ENCODE measurements at regions not wholly inside any gene's neighbourhood (a gene's known extent, or its start where the extent isn't known, plus 50 kb on each side); places are given as distances from the start of the nearest gene placed in this dataset.
"Not testable (repeated sequence)": the region's sequence is repeated elsewhere in the genome, so short reads cannot be mapped to it uniquely, and the experiment has no call there.

- DNase-seq = no peak
Measured at GRCh38 chr13:111562716-111563115, 242.3 kb downstream of the TEX29 start.

- DNase-seq = no peak
Measured at GRCh38 chr13:111564606-111565005, 244.2 kb downstream of the TEX29 start.

DNA sequence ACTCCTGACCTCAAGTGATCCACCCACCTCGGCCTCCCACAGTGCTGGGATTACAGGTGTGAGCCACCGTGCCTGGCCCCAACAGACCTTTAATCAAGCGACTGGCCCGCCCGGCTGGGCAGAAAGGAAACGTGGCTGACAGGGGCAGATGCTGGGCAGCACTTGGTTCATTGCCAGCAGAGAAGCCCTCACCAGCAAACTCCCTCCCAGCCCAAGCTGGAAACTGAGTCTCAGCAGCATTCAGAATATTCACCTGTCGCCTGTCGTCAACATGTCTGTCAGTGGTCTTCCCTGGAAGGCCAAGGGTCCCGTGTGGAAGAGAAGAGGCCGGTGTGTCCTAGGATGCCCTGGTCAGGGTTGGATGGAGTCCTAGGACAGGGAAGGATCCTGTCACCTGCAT, 245.0 kb downstream of the TEX29 start:
- no peak for DNase-seq

- no peak for DNase-seq
Measured at GRCh38 chr13:111566567-111566966, 246.1 kb downstream of the TEX29 start.

- no peak for DNase-seq
Measured at GRCh38 chr13:111567637-111568036, 247.2 kb downstream of the TEX29 start.

- no peak for DNase-seq
Measured at GRCh38 chr13:111568290-111568689, 247.8 kb downstream of the TEX29 start.

DNA sequence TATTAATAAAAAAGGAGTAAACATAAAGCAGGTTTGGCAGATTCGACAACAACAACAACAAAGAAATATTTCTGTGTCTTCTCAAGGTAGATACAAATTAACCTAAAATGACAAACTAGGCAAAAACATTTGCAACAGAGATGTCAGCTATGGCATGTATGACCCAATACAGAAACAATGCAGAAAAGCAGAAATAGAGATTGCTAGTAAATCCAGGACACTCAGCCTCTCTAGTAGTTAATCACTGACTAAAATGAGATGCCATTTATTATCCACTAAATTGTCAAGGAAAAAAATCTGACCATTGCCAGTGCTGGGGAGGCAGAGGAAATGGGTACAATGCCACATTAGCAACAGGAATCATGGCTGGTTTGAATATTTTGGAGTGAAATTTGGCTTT, 250.5 kb downstream of the TEX29 start:
- DNase-seq = no peak

- peak; percentile 94 for DNase-seq
Measured at GRCh38 chr13:111572956-111573761, 252.7 kb downstream of the TEX29 start.

GRCh38 chr13:111573801-111574200, 253.4 kb downstream of the TEX29 start:
- DNase-seq = no peak

GRCh38 chr13:111575276-111575675, 254.8 kb downstream of the TEX29 start:
- DNase-seq = no peak

DNA sequence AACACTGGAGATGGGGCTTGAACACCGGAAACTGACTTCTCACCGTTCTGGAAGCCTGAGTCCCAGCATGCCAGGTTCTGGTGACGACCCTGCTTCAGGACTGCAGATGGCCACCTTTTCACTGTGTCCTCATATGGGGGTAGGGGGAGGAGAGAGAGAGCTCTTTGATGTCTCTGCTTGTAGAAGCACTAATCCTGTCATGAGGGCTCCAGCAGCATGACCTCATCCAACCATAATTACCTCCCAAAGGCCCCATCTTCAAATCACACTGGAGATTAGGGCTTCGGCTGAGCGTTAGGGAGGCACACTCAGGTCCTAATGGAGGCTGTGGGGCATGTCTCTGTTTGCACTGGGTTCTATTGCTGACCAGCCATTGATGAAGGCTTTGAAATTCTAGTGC, 255.3 kb downstream of the TEX29 start:
- no peak for DNase-seq

DNA sequence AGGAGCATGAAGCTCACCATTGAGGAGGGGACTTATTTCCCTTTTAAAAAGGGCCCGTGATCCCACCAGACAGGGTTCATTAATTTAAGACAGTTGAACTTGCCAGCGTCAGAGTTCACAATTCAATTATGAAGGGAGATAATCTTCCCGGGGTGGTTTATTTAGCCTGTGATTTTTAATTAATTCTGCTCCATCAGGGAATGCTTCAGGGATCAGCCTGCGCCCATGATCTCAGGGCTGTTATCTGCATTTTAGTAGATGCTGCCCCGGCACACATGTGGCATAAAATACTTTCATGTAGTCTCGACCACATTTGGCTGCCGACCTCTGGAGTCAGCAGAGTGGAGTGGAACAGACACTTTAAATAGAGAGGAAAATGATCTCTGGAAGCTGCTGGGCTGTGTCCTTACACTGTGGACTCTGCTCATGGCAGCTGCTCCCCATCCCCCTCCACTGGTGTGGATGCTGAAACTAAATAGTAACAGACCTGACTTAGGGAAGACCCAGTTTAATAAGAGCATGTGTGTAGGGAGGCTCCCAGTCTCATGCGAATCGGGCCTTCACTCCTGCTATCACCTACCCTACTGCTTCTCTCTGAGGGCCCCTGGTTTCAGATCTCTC, 256.9 kb downstream of the TEX29 start:
- no peak for DNase-seq

DNA sequence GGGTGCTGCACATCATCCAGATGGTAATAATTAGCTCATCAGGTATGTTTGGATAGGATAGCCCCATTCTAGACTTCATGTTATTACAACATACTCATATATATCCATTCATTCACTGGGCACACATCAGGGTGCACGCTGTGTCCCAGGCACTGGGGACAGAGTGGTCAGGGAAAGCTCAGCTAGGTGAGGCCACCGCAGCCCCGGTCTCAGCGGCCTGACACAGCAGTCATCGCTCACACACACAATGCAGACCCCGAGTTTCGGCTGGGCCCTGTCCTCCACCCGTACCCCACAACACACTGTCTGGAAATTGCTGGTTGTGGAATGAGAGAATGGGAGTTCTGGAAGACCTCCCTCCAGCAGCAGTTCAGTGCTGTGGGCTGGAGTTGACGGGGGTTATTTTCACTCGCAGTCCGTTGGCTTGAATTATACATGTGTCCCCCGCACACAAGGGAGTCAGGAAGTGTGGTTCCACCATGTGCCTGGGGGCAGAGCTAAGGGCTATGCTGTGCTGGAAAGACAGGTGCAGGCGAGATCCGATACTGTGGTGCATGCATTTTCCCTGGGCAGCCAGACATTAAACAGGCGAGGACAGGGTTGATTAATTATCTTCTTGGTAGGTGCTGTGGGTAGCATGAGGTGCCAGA, 257.6 kb downstream of the TEX29 start:
- DNase-seq = no peak

GRCh38 chr13:111584101-111584672, 263.7 kb downstream of the TEX29 start:
- no peak for DNase-seq

- DNase-seq = no peak
Measured at GRCh38 chr13:111584870-111585269, 264.4 kb downstream of the TEX29 start.

- DNase-seq = no peak
Measured at GRCh38 chr13:111586291-111586690, 265.8 kb downstream of the TEX29 start.

DNA sequence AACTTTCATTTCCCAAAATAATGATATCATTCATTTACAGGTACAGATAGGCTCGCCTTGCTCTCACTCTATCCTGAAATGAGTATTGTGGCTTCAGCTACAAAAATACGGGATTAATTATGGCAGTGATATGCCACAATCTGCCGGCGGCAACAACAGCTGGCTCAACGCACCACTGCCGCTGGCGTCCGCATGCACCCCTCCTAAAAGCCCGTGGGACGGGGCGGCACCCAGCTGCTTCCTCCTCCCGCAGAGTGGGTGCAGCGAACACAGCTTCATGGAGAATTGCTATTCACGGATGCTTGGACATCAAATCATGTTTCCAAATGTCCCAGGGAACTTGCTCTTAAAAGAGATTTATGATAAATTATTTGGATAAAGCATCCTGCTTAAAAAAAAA, 266.8 kb downstream of the TEX29 start:
- no peak for DNase-seq

- DNase-seq = no peak
Measured at GRCh38 chr13:111589321-111589720, 268.9 kb downstream of the TEX29 start.

- no peak for DNase-seq
Measured at GRCh38 chr13:111589992-111590391, 269.6 kb downstream of the TEX29 start.

- DNase-seq = no peak
Measured at GRCh38 chr13:111590796-111591195, 270.4 kb downstream of the TEX29 start.

- not testable (repeated sequence) for DNase-seq
Measured at GRCh38 chr13:111593490-111593889, 273.0 kb downstream of the TEX29 start.

DNA sequence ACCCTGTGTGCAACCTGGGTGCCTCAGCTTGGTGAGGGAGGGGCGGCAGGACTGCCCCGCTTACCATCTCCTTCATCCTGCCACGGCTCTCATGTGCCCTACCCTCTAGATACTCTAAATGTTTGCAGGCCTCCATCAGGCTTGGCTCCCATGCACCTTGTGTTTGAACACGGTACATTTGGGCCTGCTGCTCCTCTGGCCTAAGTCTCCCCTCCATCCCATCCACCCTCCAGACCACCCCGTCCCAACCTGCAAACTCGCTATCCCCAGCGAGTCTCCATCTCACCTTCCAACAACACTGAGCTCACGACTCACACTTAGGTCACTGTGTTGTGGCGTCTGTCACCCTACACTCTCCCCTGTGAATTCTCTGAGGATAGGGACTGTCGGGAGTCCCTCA, 274.2 kb downstream of the TEX29 start:
- no peak for DNase-seq

GRCh38 chr13:111595276-111595675, 274.8 kb downstream of the TEX29 start:
- no peak for DNase-seq

DNA sequence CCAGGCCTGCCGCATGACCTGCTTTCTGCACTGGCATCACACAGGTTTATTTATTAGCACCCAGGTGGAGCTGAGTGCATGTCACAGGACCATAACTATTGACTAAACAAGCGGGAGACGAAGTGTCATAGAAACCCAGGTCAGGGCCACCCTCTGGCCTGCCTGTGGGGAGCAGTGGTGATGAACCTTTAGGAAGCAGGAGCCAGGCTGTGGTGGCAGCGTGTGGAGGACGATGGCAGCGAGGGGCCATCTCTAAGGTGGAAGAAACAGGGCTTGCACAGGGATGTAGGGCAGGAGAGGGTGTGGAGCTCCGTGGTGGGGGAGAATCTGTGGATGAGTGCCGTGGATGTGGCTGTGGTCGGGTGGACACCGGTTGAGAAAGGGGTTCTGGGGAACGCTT, 275.3 kb downstream of the TEX29 start:
- no peak for DNase-seq

Data from DMS79 (cell line).